Psoas muscle (tissue), 7 donors: ENCODE measurements at regions not wholly inside any gene's neighbourhood (a gene's known extent, or its start where the extent isn't known, plus 50 kb on each side); places are given as distances from the start of the nearest gene placed in this dataset.

ENCODE experiments used
- ATAC-seq, 4 donors: fragments of 200-7000 bp; cut with Tn5 transposase; one replicate each; pipeline ENCODE4 v1.9.1; 2020; ENCODE audit warnings: moderate library complexity in 3 of 4, mild to moderate bottlenecking in 2 of 4
- DNase-seq, 2 donors: peaks; one replicate each; pipeline ENCODE4 v3.0.0-alpha.2; 2020
- H3K27ac ChIP-seq: fragments of 200-600 bp; one replicate; pipeline ENCODE4 v1.8.0; 2022
- H3K27me3 ChIP-seq, 3 donors: fragments of 200-600 bp in 1 of 3; one replicate each; pipeline versions ENCODE4 v1.6.1 to v1.8.0; 2013 to 2022; ENCODE audit warnings: low read length in 2 of 3, mild to moderate bottlenecking in 2 of 3, moderate library complexity in 1 of 3; ENCODE audit not compliant: insufficient read depth in 3 of 3
- H3K36me3 ChIP-seq, 2 donors: fragments of 200-600 bp in 1 of 2; one replicate each; pipeline versions ENCODE4 v1.6.1 to v1.8.0; 2013 to 2022; ENCODE audit warnings: low read depth in 1 of 2, mild to moderate bottlenecking in 1 of 2, moderate library complexity in 1 of 2; ENCODE audit not compliant: insufficient read depth in 1 of 2
- H3K4me1 ChIP-seq: fragments of 200-600 bp; one replicate; pipeline ENCODE4 v1.8.0; 2022
- H3K4me3 ChIP-seq: fragments of 200-600 bp; one replicate; pipeline ENCODE4 v1.8.0; 2022; ENCODE audit warnings: mild to moderate bottlenecking
- H3K9me3 ChIP-seq: fragments of 200-600 bp; one replicate; pipeline ENCODE4 v1.8.0; 2022
- CTCF ChIP-seq: fragments of 200-600 bp; IDR thresholded peaks from one replicate; pipeline ENCODE4 v1.8.0; 2022; ENCODE audit warnings: antibody characterized with exemption
- WGBS, 3 donors: extraction: QIAGEN DNeasy Blood & Tissue Kit; methylation state at CpG; one replicate each; pipeline versions ENCODE4 v1.1.6 to v1.1.7; 2013; 5-methylcytosine and 5-hydroxymethylcytosine counted together
- intact Hi-C, 2 donors: fragments of 100-400 bp; cut with DNase I; formaldehyde crosslinking; loops; one replicate each; pipeline versions ENCODE4 v1.11.0 to v1.14.2; 2022
- donor health status: healthy with polysubstance abuse.
- donor health status: DM: no; HTN: no; CAD: no; lungs with moderate emphysema.
- donor health status: Bipolar disorder and iron deficiency.
- donor health status: healthy.
- donor health status: DM: yes; HTN: yes; CAD: no.
- donor health status: DM: no; HTN: no; CAD: no.
- donor health status: DM: yes; HTN: yes; CAD: no.

GRCh38 chr13:99798756-99799155, 172.8 kb downstream of the ZIC5 start:
- H3K4me3 ChIP-seq = no peak overlapping the region
- H3K9me3 ChIP-seq = no peaks in the 10 kb centered on the region
- H3K27me3 ChIP-seq = no peaks in the 10 kb centered on the region
- H3K27ac ChIP-seq = no peak overlapping the region
- intact Hi-C loops = no loop called here
- no peaks in the 10 kb centered on the region for H3K4me1 ChIP-seq
- DNase-seq (no peak), ATAC-seq (no peak)
- WGBS, 3 donors = 65 to 67% (median 67%) methylated on average over 4 of the region's 4 CpGs
- H3K36me3 ChIP-seq = no peaks in the 10 kb centered on the region
- no peak for TF ChIP-seq CTCF

GRCh38 chr13:99797691-99798090, 173.9 kb downstream of the ZIC5 start:
- H3K4me1 ChIP-seq = no peaks in the 10 kb centered on the region

GRCh38 chr13:99796175-99796819, 175.3 kb downstream of the ZIC5 start:
- ATAC-seq (no peak), DNase-seq (no peak)
- Histone ChIP-seq H3K27ac (no peak overlapping the region), H3K9me3 (no peaks in the 10 kb centered on the region), H3K4me1 (no peaks in the 10 kb centered on the region), H3K4me3 (no peak overlapping the region), H3K36me3 (no peaks in the 10 kb centered on the region), H3K27me3 (no peaks in the 10 kb centered on the region)
- intact Hi-C loops = no loop called here
- no peak for TF ChIP-seq CTCF

More at GRCh38 chr13:99797691-99798090, 173.9 kb downstream of the ZIC5 start:
- WGBS, 3 donors = 37 to 41% (median 38%) methylated on average over 2 of the region's 2 CpGs
- intact Hi-C loops = no loop called here
- Histone ChIP-seq H3K9me3 (no peaks in the 10 kb centered on the region), H3K27ac (no peak overlapping the region), H3K4me3 (no peak overlapping the region), H3K27me3 (no peaks in the 10 kb centered on the region), H3K36me3 (no peaks in the 10 kb centered on the region)
- no peak for TF ChIP-seq CTCF
- no peak for ATAC-seq
- no peak for DNase-seq

GRCh38 chr13:99792079-99792921, 179.3 kb downstream of the ZIC5 start:
- WGBS, 3 donors = 52 to 69% (median 67%) methylated on average over 9 to 10 of the region's 10 CpGs
- ATAC-seq (no peak), DNase-seq (no peak)
- Histone ChIP-seq H3K27me3 (no peaks in the 10 kb centered on the region), H3K27ac (no peak overlapping the region), H3K9me3 (no peaks in the 10 kb centered on the region), H3K4me3 (no peak overlapping the region), H3K36me3 (no peaks in the 10 kb centered on the region), H3K4me1 (no peaks in the 10 kb centered on the region)
- intact Hi-C loops = no loop called here
- no peak for TF ChIP-seq CTCF
